H9 (cell line): ENCODE measurements at regions not wholly inside any gene's neighbourhood (a gene's known extent, or its start where the extent isn't known, plus 50 kb on each side); places are given as distances from the start of the nearest gene placed in this dataset.

Experiments used
- DNase-seq: peaks from one replicate; pipeline ENCODE4 v3.0.0-alpha.2; 2017
- H2AFZ ChIP-seq: one replicate; pipeline ENCODE4 v1.6.1; 2013; ENCODE audit warnings: mild to moderate bottlenecking, low read length, control low read depth, moderate library complexity
- H2AK5ac ChIP-seq: 2 replicates; pipeline ENCODE4 v1.6.1; 2013; ENCODE audit warnings: low read length, control low read depth, mixed read lengths; ENCODE audit not compliant: insufficient read length
- H2BK120ac ChIP-seq: one replicate; pipeline ENCODE4 v1.6.1; 2013; ENCODE audit warnings: low read depth, mild to moderate bottlenecking, low read length, control low read depth, inconsistent platforms; ENCODE audit not compliant: poor library complexity, severe bottlenecking
- H2BK12ac ChIP-seq: 2 replicates; pipeline ENCODE4 v1.6.1; 2013; ENCODE audit warnings: low read length, control low read depth, mixed read lengths, low read depth; ENCODE audit not compliant: insufficient read length
- H2BK15ac ChIP-seq: 2 replicates; pipeline ENCODE4 v1.6.1; 2013; ENCODE audit warnings: low read depth, low read length, control low read depth
- H2BK20ac ChIP-seq: one replicate; pipeline ENCODE4 v1.6.1; 2013; ENCODE audit warnings: low read depth, mild to moderate bottlenecking, low read length, control low read depth, inconsistent platforms; ENCODE audit not compliant: poor library complexity, severe bottlenecking
- H2BK5ac ChIP-seq: 2 replicates; pipeline ENCODE4 v1.6.1; 2013; ENCODE audit warnings: low read length, control low read depth, mixed read lengths; ENCODE audit not compliant: insufficient read length
- H3K14ac ChIP-seq: 2 replicates; pipeline ENCODE4 v1.6.1; 2013; ENCODE audit warnings: low read length, control low read depth; ENCODE audit not compliant: insufficient read depth
- H3K18ac ChIP-seq: 2 replicates; pipeline ENCODE4 v1.6.1; 2013; ENCODE audit warnings: low read depth, mild to moderate bottlenecking, mixed read lengths, low read length, control low read depth; ENCODE audit not compliant: insufficient read length
- H3K23ac ChIP-seq: 2 replicates; pipeline ENCODE4 v1.6.1; 2013; ENCODE audit warnings: low read length, control low read depth, mixed read lengths, low read depth; ENCODE audit not compliant: insufficient read length
- H3K23me2 ChIP-seq: 2 replicates; pipeline ENCODE4 v1.6.1; 2013; ENCODE audit warnings: low read depth, mild to moderate bottlenecking, mixed read lengths, low read length, control low read depth; ENCODE audit not compliant: insufficient read length, poor library complexity, severe bottlenecking
- H3K27ac ChIP-seq: 2 replicates; pipeline ENCODE4 v1.5.1; 2013; ENCODE audit warnings: low read length, control low read depth, mixed read lengths, low read depth; ENCODE audit not compliant: insufficient read length
- H3K27me3 ChIP-seq: 2 replicates; pipeline ENCODE4 v1.6.1; 2013; ENCODE audit warnings: low read length, control low read depth, inconsistent platforms; ENCODE audit not compliant: insufficient read depth
- H3K4ac ChIP-seq: 2 replicates; pipeline ENCODE4 v1.6.1; 2013; ENCODE audit warnings: low read depth, mild to moderate bottlenecking, control low read depth, inconsistent platforms, low read length, moderate library complexity
- H3K4me1 ChIP-seq: 2 replicates; pipeline ENCODE4 v1.6.1; 2013; ENCODE audit warnings: low read length, control low read depth, inconsistent platforms; ENCODE audit not compliant: insufficient read depth
- H3K4me2 ChIP-seq: 2 replicates; pipeline ENCODE4 v1.6.1; 2013; ENCODE audit warnings: low read length, control low read depth, mixed read lengths; ENCODE audit not compliant: insufficient read length, insufficient read depth
- H3K56ac ChIP-seq: 2 replicates; pipeline ENCODE4 v1.6.1; 2013; ENCODE audit warnings: low read depth, mild to moderate bottlenecking, mixed read lengths, low read length, control low read depth; ENCODE audit not compliant: insufficient read length
- H3K79me1 ChIP-seq: 2 replicates; pipeline ENCODE4 v1.6.1; 2013; ENCODE audit warnings: low read depth, mild to moderate bottlenecking, moderate library complexity, low read length, control low read depth, inconsistent platforms; ENCODE audit not compliant: insufficient read depth, poor library complexity, severe bottlenecking
- H3K79me2 ChIP-seq: 2 replicates; pipeline ENCODE4 v1.6.1; 2013; ENCODE audit warnings: low read length, control low read depth, inconsistent platforms; ENCODE audit not compliant: insufficient read depth
- H3K9ac ChIP-seq: 2 replicates; pipeline ENCODE4 v1.6.1; 2013; ENCODE audit warnings: low read length, control low read depth, mixed read lengths; ENCODE audit not compliant: insufficient read length; ENCODE audit errors: extremely low read depth
- H3K9me3 ChIP-seq: one replicate; pipeline ENCODE4 v1.6.1; 2013; ENCODE audit warnings: low read depth, low read length, inconsistent platforms; ENCODE audit not compliant: control insufficient read depth
- H3T11ph ChIP-seq: one replicate; pipeline ENCODE4 v1.6.1; 2013; ENCODE audit warnings: mild to moderate bottlenecking, low read length, control low read depth, inconsistent platforms
- H4K20me1 ChIP-seq: one replicate; pipeline ENCODE4 v1.6.1; 2013; ENCODE audit not compliant: control insufficient read depth, insufficient read length, insufficient read depth
- H4K5ac ChIP-seq: 2 replicates; pipeline ENCODE4 v1.6.1; 2013; ENCODE audit warnings: low read depth, mild to moderate bottlenecking, mixed read lengths, low read length, control low read depth; ENCODE audit not compliant: insufficient read length
- H4K8ac ChIP-seq: replicated peaks from 2 replicates; pipeline ENCODE4 v1.6.1; 2013; ENCODE audit warnings: low read length, control low read depth, mixed read lengths, low read depth; ENCODE audit not compliant: insufficient read length
- H4K91ac ChIP-seq: 2 replicates; pipeline ENCODE4 v1.6.1; 2013; ENCODE audit warnings: low read depth, mild to moderate bottlenecking, moderate library complexity, mixed read lengths, low read length, control low read depth; ENCODE audit not compliant: insufficient read length
- H3K27ac Mint-ChIP-seq, 3 experiments: 2 replicates in 2 of 3; 3 replicates in 1 of 3; pipeline ENCODE4 v1.8.0; 2020 to 2021; ENCODE audit warnings: mixed read lengths in 3 of 3, mild to moderate bottlenecking in 1 of 3, moderate library complexity in 1 of 3
- H3K27me3 Mint-ChIP-seq: 2 replicates; pipeline ENCODE4 v1.8.0; 2021; ENCODE audit warnings: low read depth, mild to moderate bottlenecking, moderate library complexity, mixed read lengths
- H3K36me3 Mint-ChIP-seq, 3 experiments: 2 replicates in 2 of 3; 3 replicates in 1 of 3; pipeline ENCODE4 v1.8.0; 2020 to 2021; ENCODE audit warnings: low read depth in 3 of 3, mixed read lengths in 3 of 3; ENCODE audit not compliant: insufficient read depth in 1 of 3
- H3K4me1 Mint-ChIP-seq, 2 experiments: 2 replicates each; pipeline ENCODE4 v1.8.0; 2020; ENCODE audit warnings: mixed read lengths in 2 of 2
- H3K4me3 Mint-ChIP-seq, 2 experiments: 2 replicates in 1 of 2; 3 replicates in 1 of 2; pipeline ENCODE4 v1.8.0; 2020 to 2021; ENCODE audit warnings: mild to moderate bottlenecking in 2 of 2, mixed read lengths in 2 of 2, moderate library complexity in 1 of 2
- H3K9me3 Mint-ChIP-seq, 2 experiments: 2 replicates in 1 of 2; 3 replicates in 1 of 2; pipeline ENCODE4 v1.8.0; 2020; ENCODE audit warnings: mild to moderate bottlenecking in 2 of 2, mixed read lengths in 2 of 2, moderate library complexity in 1 of 2
- WGBS: extraction: QIAGEN DNeasy Blood & Tissue Kit; methylation state at CpG from one replicate; pipeline ENCODE4 v1.1.7; 2013; ENCODE audit warnings: missing lambda C conversion rate, low lambda C conversion rate, mixed read lengths; ENCODE audit not compliant: insufficient read length; ENCODE audit errors: extremely low coverage; 5-methylcytosine and 5-hydroxymethylcytosine counted together
- TF ChIP-seq, protein P1 (sequence below): fragments of 200-600 bp; sonication (generic); conservative IDR thresholded peaks from 3 replicates; pipeline ENCODE4 v1.8.0; 2021; ENCODE audit warnings: antibody characterized with exemption, mild to moderate bottlenecking

GRCh38 chr21:32918478-32919120 lies 107.1 kb upstream of the OLIG2 start:
- peaks cover 9 to 24% (median 9%) of the 10 kb centered on the region in 3 experiments; a peak in 5 of 7 replicates for H3K36me3 Mint-ChIP-seq
- H4K20me1 ChIP-seq: no peaks in the 10 kb centered on the region
- TF ChIP-seq, protein P1, sequence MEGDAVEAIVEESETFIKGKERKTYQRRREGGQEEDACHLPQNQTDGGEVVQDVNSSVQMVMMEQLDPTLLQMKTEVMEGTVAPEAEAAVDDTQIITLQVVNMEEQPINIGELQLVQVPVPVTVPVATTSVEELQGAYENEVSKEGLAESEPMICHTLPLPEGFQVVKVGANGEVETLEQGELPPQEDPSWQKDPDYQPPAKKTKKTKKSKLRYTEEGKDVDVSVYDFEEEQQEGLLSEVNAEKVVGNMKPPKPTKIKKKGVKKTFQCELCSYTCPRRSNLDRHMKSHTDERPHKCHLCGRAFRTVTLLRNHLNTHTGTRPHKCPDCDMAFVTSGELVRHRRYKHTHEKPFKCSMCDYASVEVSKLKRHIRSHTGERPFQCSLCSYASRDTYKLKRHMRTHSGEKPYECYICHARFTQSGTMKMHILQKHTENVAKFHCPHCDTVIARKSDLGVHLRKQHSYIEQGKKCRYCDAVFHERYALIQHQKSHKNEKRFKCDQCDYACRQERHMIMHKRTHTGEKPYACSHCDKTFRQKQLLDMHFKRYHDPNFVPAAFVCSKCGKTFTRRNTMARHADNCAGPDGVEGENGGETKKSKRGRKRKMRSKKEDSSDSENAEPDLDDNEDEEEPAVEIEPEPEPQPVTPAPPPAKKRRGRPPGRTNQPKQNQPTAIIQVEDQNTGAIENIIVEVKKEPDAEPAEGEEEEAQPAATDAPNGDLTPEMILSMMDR: no peak
- H3K27ac ChIP-seq: no peak overlapping the region
- WGBS: no CpG with 5 or more reads among the region's 11 CpGs
- H3K4ac ChIP-seq: no peak overlapping the region
- H2AFZ ChIP-seq: no peak overlapping the region
- no peak overlapping the region for H3K23ac ChIP-seq
- H3K79me2 ChIP-seq: no peaks in the 10 kb centered on the region
- H3K27me3 ChIP-seq: no peaks in the 10 kb centered on the region
- peaks cover 16 to 20% of the 10 kb centered on the region in 2 experiments for H3K9me3 Mint-ChIP-seq
- no peak overlapping the region for H2AK5ac ChIP-seq
- no peak overlapping the region for H2BK5ac ChIP-seq
- no peak overlapping the region for H2BK20ac ChIP-seq
- H3K4me2 ChIP-seq: no peak overlapping the region
- no peak overlapping the region for H4K91ac ChIP-seq
- H4K5ac ChIP-seq: no peak overlapping the region
- H3K27ac Mint-ChIP-seq: peak overlapping the region in 1 of 3 experiments; percentile 42; a peak in 1 of 7 replicates
- H2BK120ac ChIP-seq: no peak overlapping the region
- H3T11ph ChIP-seq: no peak overlapping the region
- no peak overlapping the region for H3K9ac ChIP-seq
- H3K9me3 ChIP-seq: no peaks in the 10 kb centered on the region
- no peak overlapping the region for H3K56ac ChIP-seq
- H3K14ac ChIP-seq: no peak overlapping the region
- no peak overlapping the region for H2BK15ac ChIP-seq
- no peak overlapping the region for H3K18ac ChIP-seq
- H3K4me1 ChIP-seq: peaks cover 2% of the 10 kb centered on the region; the same call in 1 of the 2 replicates
- H2BK12ac ChIP-seq: no peak overlapping the region
- H3K23me2 ChIP-seq: no peaks in the 10 kb centered on the region
- H3K4me1 Mint-ChIP-seq: peaks cover 26 to 29% of the 10 kb centered on the region in 2 experiments
- H3K27me3 Mint-ChIP-seq: peaks cover 5% of the 10 kb centered on the region; the same call in 1 of the 2 replicates
- H3K4me3 Mint-ChIP-seq: no peak overlapping the region
- H4K8ac ChIP-seq: no peak overlapping the region
- H3K79me1 ChIP-seq: no peaks in the 10 kb centered on the region
- DNase-seq: no peak
